Activated CD8-positive, alpha-beta memory T cell treated with anti-CD3 and anti-CD28 coated beads for 1 hour (primary cell): ENCODE measurements at regions not wholly inside any gene's neighbourhood (a gene's known extent, or its start where the extent isn't known, plus 50 kb on each side); places are given as distances from the start of the nearest gene placed in this dataset.

ENCODE experiments used
- DNase-seq, 2 donors: peaks; one replicate each; pipeline ENCODE4 v3.0.0-alpha.2; 2020; ENCODE audit warnings: low read depth in 1 of 2; ENCODE audit errors: extremely low read depth in 1 of 2

DNA sequence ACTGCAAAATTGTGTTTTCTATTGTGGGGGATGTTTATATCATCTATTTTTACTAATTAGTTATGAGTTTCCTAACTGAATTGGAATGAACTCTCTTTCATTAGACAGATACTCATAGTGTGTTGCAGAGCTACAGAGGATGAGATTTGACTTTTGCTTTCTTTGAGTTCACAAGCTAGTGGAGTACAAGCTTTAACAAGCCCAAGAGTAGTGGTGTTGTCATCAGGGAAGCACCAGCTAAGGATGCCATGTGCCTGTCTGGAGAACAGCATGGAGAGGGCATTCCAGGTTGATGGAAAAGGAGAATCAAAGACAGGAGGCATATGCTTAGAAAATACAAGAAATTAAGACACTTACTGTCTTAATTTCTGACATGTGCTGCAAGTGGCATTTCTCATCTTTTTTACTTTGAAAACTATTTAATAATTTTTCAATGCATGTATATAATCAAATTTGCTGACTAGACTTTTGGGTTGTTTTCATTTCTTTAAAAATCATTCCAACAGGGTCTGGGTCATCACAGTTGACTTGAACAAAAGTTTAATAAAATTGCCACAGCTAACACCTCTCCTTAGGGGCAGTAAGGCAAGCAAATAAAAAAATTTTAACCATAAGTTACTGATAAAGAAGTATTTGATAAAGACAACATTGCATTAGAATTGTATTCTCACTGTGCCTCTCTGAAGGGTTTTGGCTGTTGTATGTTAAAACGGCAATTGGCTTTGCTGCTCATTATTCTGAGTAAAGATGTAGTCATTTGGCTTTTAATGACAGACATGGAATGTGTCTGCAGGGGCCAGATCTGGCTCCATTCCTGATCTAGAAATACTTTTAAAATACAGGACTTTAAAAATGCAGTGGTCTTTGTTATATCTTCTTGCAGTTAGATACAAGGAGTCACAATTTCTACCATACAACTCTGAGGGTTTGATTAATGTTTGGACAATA is 323.7 kb upstream of the CDH11 start:
- no peak for DNase-seq

DNA sequence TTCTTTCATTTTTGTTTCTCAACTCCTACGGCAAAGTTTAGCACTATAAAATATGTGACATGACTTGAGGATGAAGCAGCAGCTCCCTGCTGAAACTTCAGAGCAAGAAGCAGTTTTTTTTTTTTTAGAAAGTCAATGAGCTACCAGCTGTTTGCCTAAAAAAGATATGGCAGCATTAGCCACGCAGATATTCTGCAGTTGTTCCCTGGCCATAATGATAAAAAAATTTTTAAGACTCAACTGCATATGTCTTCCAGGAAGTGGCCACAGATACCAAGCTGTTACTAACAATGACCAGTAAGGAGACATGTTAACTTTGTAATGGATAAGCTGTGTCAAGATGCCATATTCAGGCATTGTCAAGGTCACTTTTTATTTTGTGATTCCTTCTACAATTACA is 319.6 kb upstream of the CDH11 start:
- DNase-seq = no peak

DNA sequence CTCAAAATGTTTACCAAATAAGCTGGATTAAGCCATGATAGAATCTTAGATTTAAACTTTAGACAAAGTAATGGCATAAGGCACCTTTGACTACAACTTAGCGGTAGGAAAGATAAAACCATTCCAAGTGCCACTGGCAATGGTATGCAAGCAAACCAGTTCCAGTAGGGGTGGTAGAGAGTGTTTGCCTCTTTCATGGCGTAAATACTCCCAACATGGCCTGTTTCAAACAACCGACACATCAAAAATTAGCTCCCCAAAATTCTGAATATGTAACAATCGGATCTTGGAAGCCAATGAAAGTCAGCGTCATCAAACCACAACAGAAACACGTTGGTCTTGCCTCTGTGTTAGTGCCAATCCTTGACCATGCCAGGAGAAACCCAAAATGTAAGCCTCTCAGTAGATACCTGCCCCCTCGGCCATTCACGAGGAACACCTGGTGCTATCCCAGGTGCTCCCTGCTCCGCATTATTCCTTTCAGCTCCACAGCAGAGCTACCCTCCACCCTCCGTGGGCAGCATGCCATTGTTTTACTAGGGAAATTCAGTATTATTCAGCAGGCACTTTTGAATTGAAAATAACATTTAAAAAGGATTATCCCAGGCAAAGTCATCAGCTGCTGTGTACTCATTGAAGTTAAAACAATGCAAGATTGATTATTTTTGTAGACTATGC is 307.8 kb upstream of the CDH11 start:
- no peak for DNase-seq

DNA sequence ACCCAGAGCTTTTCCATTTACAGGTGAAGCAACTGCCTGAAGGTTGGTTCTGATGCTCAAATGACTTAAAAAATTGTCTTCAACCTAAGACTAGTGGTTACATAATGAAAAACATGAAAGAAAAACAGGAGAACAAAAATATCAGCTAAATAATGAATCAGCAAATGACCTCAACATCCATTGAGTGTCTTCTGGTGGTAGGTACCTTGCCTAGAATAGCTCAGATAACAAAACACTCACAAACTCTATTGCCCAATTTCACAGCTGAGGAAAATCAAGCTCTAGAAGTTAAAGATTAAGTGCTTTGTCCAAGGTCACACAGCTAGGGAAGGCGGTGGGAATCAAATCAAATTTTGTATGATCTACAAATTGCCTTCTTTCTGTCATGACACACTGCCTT is 304.6 kb upstream of the CDH11 start:
- DNase-seq = no peak

DNA sequence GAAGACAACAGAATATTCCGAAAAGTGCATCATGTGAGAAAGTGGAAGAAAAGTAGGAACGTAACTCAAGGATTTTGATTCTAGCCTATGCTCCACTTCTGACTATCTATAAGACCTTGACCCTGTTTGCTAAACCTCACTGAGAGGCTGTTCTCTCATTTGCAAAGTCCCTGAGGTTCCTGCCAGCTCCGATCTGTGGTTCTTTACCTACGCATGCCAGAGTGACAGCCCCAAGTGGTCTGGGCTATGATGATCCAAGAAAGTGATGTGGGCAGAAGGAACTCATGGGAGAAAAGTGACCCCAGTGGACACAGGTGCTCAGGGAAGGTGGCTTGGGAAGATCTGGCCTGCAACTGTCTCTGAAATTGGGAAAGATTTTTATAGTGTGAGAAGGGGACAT is 301.1 kb upstream of the CDH11 start:
- no peak for DNase-seq

DNA sequence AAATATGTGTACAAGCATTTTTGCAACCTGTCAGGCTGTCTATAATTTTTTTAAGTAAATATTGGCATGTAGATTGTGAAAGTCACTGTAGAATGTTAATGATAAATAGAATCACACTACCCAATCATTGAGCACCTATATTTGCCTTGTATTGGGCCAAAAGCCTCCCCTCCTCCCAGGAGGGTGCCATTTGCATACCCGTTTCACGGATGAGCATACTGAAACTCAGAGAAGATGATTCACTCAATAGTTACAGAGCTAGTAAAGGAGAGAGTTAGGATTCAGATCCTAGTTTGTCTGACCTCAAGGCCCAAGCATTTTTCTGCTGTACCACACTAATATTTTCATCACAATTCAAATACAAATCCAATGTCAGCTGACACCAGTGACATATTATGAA is 299.7 kb upstream of the CDH11 start:
- no peak for DNase-seq

DNA sequence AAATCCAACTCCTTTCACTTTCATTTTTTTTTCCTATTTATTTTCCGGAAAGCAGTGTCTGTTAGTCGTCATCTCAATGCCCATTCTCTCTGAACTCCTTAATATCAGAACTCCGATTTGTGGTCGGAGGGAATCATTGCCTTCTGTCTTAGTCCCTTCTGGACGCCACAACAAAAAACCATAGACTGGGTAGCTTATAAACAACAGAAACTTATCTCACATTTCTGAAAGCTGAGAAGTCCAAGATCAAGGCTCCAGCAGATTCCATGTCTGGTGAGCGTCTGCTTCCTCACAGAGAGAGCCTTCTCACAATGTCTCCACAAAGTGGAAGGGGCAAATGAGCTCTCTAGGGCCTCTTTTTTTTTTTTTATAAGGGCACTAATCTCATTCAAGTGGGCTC is 296.6 kb upstream of the CDH11 start:
- DNase-seq = no peak

DNA sequence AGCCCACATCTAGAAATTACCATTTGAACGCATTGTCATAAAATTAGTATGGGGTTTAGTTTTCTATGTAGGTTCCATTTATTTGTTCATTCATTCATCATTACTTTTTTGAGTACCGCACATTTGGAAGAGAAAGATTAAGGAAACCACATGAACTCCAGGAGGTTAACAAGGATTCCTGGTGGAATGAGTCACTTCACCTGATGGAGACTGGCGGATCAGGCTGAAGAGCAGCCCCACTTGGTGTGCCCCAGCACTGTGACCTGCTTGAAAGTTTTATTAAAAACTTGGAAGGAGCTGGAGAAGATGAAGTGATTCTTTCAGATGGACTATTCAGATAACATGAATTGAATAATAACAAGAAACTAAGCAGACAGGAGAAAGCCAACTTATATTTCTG is 293.6 kb upstream of the CDH11 start:
- DNase-seq = no peak

DNA sequence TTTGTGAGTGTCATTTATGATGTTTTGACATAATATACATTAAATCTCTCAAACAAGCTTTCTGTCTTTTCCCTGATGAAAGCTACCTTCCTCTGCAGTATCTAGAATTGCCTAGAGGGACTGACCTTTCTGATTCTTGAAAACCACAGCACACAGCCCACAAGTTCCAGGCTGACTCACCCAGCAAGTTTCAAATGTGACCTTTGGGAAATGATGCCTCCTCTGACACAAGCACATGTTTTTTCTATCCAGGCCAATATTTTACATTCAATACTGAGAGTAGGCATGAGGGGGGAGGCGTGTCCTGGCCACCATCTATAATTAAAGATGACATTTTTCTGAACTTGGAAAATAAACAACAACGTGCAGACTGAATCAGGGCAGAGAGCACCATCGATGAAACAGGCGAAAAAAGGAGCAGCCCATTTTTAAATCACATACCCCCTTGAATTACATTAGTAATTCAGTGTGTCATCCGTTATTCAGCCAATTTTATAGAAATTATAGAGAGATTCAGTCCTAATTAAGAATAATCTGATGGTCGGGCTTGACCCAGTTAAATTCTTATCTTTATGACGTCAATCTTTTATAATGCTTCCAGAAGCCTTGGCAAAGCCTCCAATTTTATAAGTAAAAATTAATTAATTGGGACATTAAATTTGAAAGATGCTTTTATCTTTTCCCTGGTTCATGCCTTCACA is 292.6 kb upstream of the CDH11 start:
- no peak for DNase-seq

DNA sequence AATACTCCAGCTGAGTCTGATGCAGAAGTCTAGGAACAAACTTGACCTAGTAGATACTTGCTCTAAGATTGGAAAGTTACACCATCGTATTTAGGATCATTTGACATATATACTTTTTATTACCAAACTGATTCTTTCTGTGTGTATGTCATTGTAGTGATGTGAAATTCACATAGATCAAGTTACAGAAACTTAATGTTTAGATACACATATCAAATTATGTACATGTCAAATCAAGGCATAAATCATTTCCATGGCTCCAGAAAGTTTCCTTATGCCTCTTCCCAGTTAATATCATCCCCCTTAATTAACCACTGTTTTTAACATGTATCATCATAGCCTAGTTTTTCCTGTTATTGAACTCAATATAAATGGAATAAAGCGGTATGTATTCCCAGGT is 292.0 kb upstream of the CDH11 start:
- no peak for DNase-seq

DNA sequence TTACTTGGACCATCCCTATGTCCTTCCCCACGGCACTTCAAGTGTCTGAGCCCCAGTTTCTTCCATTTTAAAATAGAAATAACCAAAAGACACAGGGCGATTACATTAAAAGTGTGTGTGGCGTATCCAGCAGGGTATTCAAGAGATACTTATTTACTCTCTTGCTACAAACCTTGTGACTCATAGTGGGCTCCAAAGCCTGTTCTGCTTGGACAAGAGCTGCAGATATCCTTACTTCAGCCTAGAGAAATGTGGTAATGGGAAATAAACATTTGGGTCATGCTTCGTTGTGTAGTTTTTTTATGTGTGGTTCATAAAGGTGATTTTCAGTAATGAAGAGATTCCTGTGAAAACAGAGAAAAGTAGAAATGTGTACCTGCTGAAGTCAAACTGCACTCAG is 288.9 kb upstream of the CDH11 start:
- DNase-seq = no peak

DNA sequence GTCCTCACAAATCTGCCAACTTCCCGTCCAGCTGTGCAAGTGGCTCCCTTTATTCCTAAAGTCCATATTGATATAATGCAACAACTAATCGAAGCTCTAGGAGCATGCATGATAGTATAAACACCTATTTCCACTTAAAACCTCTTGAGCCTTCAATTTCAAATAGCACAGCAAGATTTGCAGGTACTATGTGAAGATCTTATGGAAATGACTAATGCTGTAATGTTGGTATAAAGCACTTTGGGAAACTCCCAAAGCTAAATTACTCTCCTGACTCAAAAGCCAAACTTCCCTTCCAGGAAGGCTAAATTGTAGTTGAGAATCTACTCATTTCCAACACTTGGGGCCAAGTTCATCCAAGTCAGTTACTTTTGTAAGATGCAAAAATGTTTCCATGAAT is 287.6 kb upstream of the CDH11 start:
- no peak for DNase-seq

DNA sequence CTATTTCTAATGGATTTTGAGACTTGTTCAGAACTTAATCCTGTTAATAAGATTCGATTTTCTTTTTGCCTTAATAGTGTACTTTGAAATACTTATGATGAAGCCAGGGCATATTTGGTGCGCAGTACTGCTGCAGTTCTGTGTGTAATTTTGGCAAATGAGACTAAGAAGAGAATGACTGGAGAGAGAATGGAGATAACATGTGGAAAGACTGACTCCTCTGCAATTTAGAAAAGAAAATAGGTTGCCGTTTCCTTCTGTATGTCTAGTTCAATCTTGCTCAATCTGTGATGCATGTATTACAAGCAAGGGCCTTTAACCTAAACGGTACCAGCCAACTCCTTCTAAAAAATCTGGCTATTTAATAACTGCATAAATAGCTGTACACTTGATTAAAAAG is 285.1 kb upstream of the CDH11 start:
- no peak for DNase-seq

DNA sequence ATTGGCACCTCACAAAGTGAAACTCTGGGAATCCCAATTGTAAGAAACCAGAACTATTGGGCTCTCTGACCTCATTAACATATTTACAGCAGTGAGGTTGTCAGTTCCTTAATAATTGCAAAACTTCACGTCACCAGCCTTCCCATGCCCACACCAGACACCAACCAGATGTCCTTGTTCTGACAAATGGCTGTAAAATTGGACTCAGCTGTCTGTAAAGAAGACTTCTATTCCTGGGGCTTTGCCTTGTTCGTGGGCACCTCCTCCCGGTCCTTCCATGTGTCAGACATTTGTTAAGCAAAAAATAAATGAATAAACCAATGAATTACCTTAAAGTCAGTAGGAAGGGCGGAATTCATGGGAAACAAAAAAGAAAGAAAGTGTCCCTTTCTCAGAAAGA is 284.3 kb upstream of the CDH11 start:
- no peak for DNase-seq

DNA sequence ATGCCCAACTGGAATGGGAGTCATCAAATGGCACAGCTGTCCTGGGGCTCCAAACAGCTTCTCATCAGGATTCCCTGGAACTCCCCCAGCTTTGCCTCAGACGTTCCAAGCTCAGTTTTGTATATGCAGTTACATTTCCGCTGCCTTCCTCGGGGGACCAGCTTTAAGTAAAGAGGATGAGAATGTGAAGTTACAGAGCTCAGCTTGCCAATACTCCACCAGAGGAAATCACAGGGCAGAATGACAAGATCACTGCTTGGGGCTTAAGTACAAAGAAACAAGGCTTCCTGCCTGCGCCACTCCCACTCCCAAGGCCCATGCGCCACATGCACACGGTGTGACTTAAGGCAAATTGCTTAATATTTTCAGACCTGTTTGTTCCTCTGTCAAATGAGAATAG is 272.4 kb upstream of the CDH11 start:
- DNase-seq = no peak

DNA sequence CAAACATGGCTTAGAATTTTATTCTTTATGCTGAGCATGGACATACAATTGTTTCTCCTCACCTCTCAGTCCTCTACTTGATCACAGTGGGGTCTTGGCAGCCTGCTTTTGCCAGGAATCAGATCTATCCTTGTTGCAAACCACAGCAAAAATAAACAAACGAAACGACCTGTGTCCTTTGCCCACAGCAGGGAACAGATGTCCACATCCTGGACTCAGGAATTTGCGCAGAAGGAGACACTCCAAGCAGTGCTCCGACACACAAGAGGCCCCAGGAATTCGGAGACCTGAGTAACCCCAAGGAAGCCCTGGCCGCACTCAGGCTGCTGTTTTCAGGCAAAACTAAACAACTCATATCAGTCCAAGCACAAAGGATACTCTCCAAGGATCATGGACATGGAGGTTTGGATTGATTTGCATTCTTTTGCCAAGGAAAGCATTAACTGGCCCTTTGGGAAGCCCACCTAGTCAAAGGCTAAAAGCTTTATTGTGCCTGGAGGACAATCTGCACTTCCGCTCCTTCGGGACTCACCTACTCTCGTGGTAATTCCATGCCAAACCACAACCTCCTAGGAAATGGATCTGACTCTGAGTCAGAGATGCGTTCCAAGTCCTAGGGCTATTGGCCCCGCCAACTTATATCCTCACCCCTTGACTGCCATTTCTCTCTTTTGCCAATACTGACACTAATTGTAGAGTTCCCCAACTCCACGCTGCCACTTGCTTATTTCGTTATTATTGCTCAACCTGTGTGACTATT is 271.1 kb upstream of the CDH11 start:
- no peak for DNase-seq

DNA sequence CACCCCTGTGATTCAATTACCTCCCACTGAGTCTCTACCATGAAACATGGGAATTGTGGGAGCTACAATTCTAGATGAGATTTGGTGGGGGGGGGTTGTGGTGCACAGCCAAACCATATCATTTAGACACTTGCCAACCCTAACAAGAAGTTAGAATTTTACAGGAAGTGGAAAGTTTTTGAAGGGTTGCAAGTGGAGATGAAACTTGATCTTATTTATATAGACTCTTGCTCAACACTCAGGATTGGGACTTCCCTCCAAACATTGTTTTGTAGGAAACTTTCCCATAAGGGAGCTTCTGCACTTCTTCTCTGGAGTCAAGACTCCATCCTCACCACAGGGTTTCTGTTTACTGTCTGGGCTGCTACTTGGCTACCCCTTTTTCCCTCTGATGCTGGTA is 266.7 kb upstream of the CDH11 start:
- no peak for DNase-seq

DNA sequence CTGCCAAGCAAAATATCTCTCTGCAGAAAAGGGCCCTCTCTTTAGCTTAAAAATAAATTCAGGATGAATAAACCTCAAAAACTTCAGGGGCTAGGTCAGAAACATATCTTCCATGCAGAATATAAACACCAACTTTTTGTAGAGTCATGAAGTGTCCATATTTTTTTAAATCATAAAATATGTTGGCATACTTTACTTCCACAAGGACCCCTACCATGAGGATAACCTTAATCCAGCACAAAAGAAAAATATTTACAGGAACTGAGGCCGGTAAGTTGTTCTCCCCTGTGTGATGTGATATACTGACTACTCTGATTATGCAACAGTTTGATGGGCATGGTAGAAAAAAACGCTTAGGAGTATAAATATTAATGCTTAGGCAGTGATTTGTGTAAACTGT is 264.8 kb upstream of the CDH11 start:
- DNase-seq = no peak

DNA sequence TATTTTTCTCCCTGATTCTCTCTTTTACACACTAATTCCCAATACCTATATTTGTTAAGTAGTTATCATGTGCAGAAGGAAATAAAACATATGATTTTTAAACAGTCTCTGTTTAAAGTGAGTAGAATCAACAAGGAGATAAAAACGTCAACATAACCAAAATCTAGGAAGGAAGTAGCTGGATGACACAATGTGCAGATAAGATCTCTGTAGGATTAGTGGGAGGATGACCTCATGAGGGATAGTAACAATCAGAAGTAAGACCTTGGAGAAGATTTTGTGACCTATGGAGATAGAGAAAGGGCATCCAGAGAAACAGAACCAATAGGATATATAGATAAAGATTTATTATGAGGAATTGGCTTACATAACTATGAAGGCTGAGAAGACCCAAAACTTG is 262.6 kb upstream of the CDH11 start:
- no peak for DNase-seq

DNA sequence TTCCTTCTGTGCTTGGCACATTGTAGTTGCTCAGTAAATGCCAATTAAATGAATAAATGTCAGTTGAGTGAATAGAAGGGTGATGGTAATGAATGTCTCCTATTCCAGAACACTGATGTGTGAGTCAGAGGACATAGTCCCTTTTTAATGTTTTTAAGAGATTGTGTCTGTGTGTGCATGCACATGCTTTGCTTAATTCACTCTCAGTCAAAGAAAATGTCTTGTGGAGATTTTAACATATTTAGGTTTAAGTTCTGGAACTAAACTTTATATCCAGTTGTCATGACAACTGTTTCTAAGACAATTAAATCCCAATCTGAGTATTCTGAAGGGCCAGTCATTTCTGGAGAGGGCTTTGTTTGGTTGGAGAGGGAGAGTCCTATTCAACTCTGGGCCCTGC is 255.3 kb upstream of the CDH11 start:
- no peak for DNase-seq

DNA sequence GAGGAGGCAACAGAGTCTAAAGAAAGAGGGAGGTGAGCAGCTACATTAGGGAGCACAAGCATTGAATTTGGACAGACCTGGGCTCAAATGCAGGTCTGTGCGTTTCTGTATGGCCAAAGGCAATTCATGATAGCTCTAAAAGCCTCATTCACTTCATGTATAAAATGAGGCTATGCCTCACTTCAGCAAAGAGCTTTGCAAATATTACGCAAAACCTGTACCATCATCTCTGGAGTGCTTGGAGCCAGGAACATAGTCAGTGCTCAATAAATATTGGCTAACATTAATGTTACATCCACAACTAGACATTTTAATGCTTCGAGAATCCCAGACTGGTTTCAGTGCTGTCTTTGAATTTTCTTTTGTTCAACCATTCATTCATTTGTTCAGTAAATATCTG is 254.7 kb upstream of the CDH11 start:
- DNase-seq = no peak
